KOPT-K1 (cell line): ENCODE measurements at regions not wholly inside any gene's neighbourhood (a gene's known extent, or its start where the extent isn't known, plus 50 kb on each side); places are given as distances from the start of the nearest gene placed in this dataset.
A peak's percentile ranks its signal among the peaks of the same experiment; 100 is the strongest.

Source experiments
- H3K27ac ChIP-seq: fragments of 200-600 bp; sonication (generic); 2 replicates; pipeline ENCODE4 v1.5.1; 2016; ENCODE audit warnings: antibody characterized with exemption, mild to moderate bottlenecking, low read depth, low read length; ENCODE audit not compliant: poor library complexity, severe bottlenecking
- H3K36me3 ChIP-seq: fragments of 200-600 bp; sonication (generic); 2 replicates; pipeline ENCODE4 v1.5.1; 2017; ENCODE audit warnings: antibody characterized with exemption, mild to moderate bottlenecking, low read length, moderate library complexity; ENCODE audit not compliant: insufficient read depth
- H3K9me3 ChIP-seq: fragments of 200-600 bp; sonication (generic); 2 replicates; pipeline ENCODE4 v1.5.1; 2017; ENCODE audit warnings: antibody characterized with exemption, low read length, mild to moderate bottlenecking; ENCODE audit not compliant: insufficient read depth, poor library complexity, severe bottlenecking

DNA sequence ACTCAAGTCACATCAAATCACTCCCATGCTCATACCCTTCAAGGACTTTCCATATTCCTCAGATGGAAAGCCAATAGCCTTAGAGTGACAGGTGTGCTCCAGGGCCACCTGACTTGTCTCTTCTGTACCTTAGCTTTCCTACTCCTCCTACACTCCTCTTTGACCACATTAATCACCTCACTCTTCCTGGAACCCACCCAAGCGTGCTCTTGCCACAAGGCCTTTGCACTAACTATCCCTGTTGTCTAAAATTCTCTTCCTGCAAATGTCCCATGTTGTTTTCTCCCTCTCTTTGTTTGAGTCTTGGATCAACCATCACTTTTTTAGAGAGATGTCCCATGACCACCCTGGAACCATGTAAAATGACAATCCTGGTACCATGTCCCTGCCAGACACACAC lies 244.1 kb downstream of the AASDHPPT start:
- Histone ChIP-seq H3K27ac (no peak overlapping the region), H3K9me3 (peaks cover 11% of the 10 kb centered on the region), H3K36me3 (no peaks in the 10 kb centered on the region)

DNA sequence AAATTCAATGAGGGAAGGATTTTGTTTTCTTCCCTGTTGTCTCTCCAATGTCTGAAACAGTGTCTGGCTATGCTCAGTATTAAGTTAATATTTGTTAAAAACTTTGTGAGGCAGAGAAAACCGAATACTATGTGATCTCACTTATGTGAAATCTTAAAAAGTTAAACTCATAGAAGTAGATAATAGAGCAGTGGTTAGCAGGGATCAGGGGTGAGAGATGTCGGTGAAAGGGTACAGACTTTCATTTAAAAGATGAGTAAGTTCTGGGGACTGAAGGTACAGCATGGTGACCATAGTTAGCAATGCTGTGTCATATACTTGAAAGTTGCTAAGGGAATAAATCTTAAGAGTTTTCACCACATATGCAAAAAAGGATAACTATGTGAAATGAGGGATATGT lies 244.6 kb downstream of the AASDHPPT start:
- no peaks in the 10 kb centered on the region for H3K36me3 ChIP-seq
- peaks cover 11% of the 10 kb centered on the region for H3K9me3 ChIP-seq
- no peak overlapping the region for H3K27ac ChIP-seq

DNA sequence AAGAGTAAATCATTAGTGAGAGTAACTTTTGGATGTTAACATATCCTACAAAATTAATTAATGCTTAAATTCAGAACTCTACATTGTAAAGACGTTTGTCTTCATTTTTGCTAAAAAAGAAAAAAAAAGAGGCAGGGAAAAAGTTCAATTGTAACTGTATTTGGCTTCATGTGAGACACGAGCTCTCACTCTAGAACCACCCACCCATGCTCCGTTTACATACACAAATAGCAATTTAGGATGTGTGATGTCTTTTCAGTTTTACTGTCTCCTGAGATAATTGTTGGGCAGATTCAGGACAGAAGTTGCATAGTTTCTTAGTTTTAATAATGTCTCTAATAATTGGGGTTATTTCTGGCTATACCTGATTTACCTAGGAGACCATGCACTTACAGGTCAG lies 248.6 kb downstream of the AASDHPPT start:
- Histone ChIP-seq H3K36me3 (no peaks in the 10 kb centered on the region), H3K27ac (no peak overlapping the region), H3K9me3 (peaks cover 6% of the 10 kb centered on the region)

DNA sequence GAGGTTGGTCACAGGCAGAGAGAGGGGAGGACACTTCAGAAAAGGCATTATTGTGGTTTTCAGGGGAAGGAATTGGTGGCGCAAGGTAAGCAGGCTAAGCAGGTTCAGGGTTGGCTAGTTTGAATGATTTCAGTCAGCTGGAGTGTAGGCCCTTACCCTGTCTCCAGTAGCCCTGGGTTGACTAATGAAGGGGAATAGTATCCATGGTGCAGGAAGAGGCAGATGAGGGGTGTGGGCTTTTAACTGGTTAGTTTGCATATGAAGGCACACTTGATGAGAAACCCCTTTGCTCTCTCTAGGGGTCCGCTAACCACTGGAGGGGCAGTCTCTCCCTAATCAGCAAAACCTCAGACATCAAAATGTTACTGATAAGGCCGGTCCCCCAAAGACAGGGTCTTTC lies 249.7 kb downstream of the AASDHPPT start:
- Histone ChIP-seq H3K9me3 (peaks cover 6% of the 10 kb centered on the region), H3K36me3 (no peaks in the 10 kb centered on the region), H3K27ac (no peak overlapping the region)

DNA sequence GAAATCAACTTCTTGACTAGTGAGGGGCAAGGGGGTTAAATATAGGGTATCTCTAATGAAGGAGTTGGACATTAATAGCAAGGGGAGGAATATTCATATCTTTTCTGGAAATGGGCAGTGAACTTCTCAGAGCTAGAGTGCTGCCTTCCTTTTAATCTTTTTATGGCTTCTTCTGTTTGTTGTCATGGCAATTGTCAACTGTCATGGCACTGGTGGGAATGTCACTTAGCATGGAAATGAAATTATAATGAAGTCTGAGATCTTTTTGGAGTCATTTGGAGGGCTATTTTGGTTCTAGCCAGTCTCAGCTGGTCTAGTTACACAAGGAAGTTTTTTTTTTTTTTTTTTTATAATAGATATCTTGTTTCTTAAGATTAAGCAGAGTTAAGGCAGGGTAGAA lies 250.2 kb downstream of the AASDHPPT start:
- Histone ChIP-seq H3K9me3 (peaks cover 6% of the 10 kb centered on the region), H3K36me3 (no peaks in the 10 kb centered on the region), H3K27ac (no peak overlapping the region)

DNA sequence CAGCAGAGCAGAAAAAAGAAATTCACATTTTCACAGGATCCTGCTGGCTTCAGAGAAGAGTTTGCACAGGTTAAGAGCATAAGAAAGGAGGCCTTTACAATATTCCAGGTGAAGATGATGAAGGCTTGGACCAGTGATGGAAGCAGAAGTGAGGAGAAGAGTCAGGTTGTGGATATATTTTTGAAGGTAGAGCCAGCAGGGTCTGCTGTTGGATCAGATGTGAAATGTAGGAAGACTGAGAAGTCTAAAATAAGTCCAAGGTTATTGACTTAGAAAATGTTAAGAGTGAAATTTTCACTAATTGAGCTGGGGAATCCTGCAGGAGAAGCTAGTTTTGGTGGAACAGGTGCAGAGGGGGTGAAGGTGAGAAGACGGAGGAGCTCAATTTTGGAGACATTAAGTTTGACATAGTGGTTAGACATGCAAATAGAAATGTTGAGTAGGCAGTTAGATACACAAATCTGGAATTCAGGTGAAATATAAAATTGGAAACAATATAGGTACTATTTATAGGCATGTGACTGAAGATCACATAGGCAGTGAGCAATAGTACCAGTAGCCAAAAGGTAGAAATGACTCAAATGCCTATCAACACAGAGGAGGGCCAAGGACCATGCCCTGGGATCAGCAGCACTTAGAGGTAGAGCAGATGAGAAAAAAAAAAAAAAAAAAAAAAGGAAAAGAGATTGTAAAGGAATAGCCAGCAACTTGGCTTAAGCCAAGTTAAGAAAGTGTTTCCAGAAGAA lies 252.0 kb downstream of the AASDHPPT start:
- no peaks in the 10 kb centered on the region for H3K9me3 ChIP-seq
- H3K27ac ChIP-seq, result no peak overlapping the region
- no peaks in the 10 kb centered on the region for H3K36me3 ChIP-seq

DNA sequence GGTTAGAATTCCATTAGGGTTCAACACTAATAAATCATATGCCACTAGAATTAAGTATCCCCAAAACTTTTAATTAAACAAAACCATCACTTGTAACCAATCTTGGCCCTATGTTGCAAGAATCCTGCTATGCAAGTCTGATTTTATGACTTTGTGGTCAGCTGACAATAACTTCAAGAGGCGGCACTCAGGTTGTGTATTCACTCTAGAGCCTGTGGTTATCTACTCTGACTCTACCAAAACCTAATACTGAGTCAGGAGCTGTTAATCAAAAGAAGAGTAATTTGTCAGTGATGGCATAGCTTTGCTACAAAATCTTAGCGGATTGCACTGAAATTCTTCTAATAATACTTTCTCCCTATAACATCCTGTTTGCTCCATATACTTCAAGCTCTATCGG lies 253.7 kb downstream of the AASDHPPT start:
- H3K9me3 ChIP-seq, result no peaks in the 10 kb centered on the region
- H3K27ac ChIP-seq, result no peak overlapping the region
- no peaks in the 10 kb centered on the region for H3K36me3 ChIP-seq

DNA sequence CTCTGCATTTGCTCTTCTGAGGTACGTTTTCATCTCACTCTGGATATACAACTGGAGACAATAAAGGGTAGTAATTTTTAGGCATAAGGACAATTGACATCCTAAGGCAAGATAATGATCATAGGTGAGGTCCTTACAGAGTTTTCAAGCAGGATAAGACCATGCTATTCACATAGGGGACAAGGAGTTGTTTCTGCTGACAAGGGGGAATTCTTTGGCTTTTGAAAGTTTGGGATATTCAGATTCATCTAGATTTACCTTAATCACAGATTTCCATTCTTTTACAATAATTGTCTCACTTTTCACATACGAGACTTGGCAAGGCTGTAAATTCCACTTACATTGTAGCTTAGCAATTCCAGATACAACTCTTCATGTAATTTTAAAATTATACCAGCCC lies 256.2 kb downstream of the AASDHPPT start:
- Histone ChIP-seq H3K9me3 (no peaks in the 10 kb centered on the region), H3K27ac (no peak overlapping the region), H3K36me3 (no peaks in the 10 kb centered on the region)

DNA sequence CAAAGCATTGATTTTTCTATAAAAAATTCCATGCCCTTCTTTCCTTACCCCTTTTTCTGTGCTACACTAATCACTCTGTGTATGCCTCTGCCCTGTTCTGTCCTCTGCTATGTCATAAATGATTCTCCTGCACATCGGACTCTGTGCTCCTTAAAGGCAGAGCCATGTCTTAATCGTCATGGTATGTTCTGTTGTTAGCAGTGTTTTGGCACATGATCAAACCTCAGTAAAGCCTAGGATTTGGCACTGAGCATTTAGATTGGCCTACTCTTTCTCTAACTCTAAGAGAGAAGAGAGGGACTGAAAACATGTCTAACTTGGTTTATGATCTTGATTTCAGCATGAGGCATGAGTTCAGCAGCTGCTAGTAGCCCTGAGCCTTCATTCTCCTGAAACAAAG lies 266.9 kb downstream of the AASDHPPT start:
- H3K27ac ChIP-seq, result no peak overlapping the region
- H3K9me3 ChIP-seq, result no peaks in the 10 kb centered on the region
- no peaks in the 10 kb centered on the region for H3K36me3 ChIP-seq

DNA sequence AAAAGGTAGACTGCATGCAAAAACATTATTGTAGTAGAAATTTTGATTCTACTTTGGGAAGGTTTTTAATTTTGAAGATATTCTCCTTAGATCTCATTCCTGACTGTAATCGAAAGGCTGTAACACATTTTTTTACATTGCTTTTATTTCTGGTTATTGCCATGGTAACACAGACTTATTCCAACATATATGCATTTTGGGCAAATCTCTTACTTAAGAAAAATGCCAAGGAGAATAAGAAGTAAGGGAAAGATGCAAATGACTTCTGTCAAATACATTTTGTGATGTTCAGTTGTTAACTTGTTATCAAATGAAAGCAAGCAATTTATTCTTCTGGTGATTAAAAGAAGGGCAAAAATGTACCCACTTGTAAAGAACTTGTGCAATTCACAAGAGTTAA lies 267.5 kb downstream of the AASDHPPT start:
- Histone ChIP-seq H3K36me3 (no peaks in the 10 kb centered on the region), H3K9me3 (no peaks in the 10 kb centered on the region)

DNA sequence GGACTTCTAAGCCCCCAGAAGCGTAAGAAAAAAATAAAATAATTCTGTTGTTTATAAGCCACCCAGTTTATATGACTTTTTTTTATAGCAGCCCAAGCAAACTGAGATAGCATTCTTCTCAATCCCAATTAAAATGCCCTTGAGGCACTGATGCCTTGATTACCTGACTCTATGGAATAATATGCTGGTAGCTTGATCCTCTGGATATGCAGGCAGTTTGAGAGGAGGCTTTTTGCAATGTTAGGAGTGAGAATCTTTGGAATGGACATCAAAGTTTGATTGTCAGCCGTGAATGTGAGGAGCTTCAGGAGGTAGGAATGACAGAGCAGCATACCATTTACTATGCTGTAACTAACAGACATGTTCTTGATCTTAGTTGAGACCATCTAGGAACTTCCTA lies 275.6 kb downstream of the AASDHPPT start:
- Histone ChIP-seq H3K36me3 (no peaks in the 10 kb centered on the region), H3K27ac (no peak overlapping the region), H3K9me3 (peaks cover 5% of the 10 kb centered on the region)

More for the DNA sequence above, 267.5 kb downstream of the AASDHPPT start:
- H3K27ac ChIP-seq, result no peak overlapping the region

DNA sequence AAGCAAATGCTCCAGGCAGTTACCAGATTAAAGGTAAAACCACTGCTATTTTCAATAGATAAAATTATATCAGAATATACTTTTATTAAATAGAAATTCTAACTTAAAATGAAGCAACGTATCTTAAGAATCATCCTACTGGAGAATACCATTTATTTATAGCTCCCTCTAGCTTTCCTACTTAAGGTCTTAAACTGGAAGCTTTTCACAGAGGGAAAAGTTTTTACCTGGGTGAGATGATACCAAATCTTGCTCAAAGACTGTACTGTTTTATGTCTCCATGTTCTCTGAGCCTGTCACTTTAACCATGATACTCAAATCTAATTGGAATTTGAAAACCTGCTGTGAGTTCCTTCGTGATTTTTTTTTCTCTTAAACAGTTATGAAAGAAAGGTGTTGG lies 291.8 kb downstream of the AASDHPPT start:
- H3K36me3 ChIP-seq, result no peaks in the 10 kb centered on the region
- no peaks in the 10 kb centered on the region for H3K9me3 ChIP-seq
- no peak overlapping the region for H3K27ac ChIP-seq

DNA sequence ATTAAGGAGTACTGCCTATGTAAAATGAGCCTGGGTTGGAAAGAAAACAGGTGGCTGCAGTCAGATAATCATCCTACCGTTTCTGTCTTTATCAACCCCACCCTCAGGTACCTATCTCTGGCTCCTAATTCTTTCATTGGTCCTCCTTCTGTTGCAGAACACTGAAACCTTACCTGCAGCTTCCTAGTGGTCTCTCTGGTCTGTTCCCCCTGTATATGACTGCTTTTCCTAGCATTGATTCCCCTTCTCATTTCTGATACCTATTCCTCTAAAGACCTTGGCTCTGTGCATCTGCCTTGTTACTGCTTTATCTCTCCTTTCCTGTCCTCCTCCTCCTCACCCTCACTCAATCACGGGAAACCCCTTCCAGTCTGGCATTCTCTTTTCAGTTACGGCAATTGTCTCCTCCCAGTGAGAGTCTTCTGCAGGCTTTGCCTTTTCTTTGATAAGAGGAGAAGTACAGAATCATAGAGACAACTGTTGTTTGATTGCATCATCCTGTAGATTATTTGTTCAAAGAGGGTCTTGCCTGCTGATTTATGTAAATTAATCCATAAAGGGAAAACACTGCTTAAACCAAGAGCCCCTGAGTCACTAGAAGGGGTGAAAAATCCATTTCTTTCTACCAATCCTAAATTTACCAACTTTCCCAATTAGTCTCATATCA lies 301.2 kb downstream of the AASDHPPT start:
- Histone ChIP-seq H3K27ac (peak overlapping the region; percentile 56), H3K36me3 (no peaks in the 10 kb centered on the region)

DNA sequence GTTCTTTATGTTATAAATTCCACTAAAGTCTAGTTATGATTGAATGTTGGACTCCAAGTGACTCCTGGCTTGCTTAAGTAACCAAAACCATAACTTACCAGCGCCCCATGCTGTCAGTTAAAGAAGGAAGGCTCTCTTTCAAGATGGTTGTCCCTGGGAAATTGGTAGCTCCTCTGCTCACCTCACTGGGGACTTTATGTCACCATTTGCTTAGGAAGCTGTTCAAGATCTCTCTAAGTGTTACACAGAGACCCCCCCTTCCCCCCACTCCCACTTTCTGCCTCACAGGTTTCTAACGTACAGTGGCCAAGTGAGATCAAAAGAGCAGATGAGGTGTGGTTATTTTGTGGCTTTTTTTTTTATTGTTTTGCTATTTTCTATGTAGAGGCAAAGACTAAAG lies 301.8 kb downstream of the AASDHPPT start:
- H3K36me3 ChIP-seq, result no peaks in the 10 kb centered on the region
- H3K9me3 ChIP-seq, result no peaks in the 10 kb centered on the region
- H3K27ac ChIP-seq, result peak overlapping the region; percentile 56

More for the DNA sequence above, 301.2 kb downstream of the AASDHPPT start:
- H3K9me3 ChIP-seq, result no peaks in the 10 kb centered on the region

DNA sequence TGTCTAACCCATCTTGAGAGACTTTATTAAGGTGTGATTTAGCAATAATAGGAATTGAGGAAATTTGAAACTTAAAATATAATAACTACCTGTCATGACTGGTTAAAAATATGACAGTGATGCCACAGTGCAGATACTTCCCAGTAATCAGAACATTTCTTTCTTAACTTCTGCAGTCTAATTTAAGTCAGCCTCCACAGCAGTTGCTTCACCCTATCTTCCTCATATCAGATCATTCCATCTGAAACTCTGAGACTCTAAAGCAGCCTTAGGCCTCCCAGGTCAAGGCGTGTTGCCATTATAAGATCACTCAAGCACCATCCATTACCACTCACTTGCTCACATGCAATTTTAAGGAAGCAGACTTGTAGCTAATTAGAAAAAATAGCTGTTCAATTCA lies 302.2 kb downstream of the AASDHPPT start:
- Histone ChIP-seq H3K36me3 (no peaks in the 10 kb centered on the region), H3K27ac (peak overlapping the region; percentile 56), H3K9me3 (no peaks in the 10 kb centered on the region)

DNA sequence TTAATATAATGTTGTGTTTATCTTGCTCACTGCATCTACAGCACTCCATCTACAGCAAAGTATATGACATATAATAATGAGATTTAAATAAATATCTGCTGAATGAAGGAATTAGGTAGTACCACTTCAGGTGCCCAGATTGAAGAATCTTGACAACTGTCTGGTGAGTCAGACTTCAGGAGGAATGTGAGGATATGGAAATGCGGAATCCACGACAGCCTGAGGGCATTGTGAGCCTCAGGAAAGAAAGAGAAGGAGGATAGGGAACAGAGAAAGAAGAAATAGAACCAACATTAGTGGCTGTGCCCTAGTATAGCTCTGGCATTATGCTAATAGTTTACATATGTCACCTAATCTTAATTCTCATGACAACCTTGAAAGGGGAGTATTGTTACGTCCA lies 304.4 kb downstream of the AASDHPPT start:
- Histone ChIP-seq H3K27ac (no peak overlapping the region), H3K9me3 (peaks cover 3% of the 10 kb centered on the region), H3K36me3 (no peaks in the 10 kb centered on the region)
